ENCODE measurements at regions not wholly inside any gene's neighbourhood (a gene's known extent, or its start where the extent isn't known, plus 50 kb on each side); places are given as distances from the start of the nearest gene placed in this dataset.
"Not testable (repeated sequence)": the region's sequence is repeated elsewhere in the genome, so short reads cannot be mapped to it uniquely, and the experiment has no call there.

GRCh38 chr7:96794063-96794462 lies 84.4 kb upstream of the SEM1 start:
- Mint-ChIP-seq H3K9me3 (no peaks in the 10 kb centered on the region), H3K36me3 (no peaks in the 10 kb centered on the region), H3K27ac (no peak overlapping the region), H3K4me3 (no peak overlapping the region), H3K4me1 (ENCODE audit: low read depth) (no peaks in the 10 kb centered on the region), H3K27me3 (peaks cover 11% of the 10 kb centered on the region)
- DNase-seq = no peak
- POLR2A ChIA-PET = no interaction called here
- CTCF ChIA-PET = no interaction called here
- intact Hi-C loops (cut with micrococcal nuclease) = no loop called here

GRCh38 chr7:96800122-96800521 lies 90.5 kb upstream of the SEM1 start:
- H3K27ac Mint-ChIP-seq = no peak overlapping the region
- ChIA-PET POLR2A (no interaction called here), CTCF (no interaction called here)
- no peaks in the 10 kb centered on the region for H3K9me3 Mint-ChIP-seq
- no peak overlapping the region for H3K4me3 Mint-ChIP-seq
- no peak for DNase-seq
- intact Hi-C loops (cut with micrococcal nuclease) = no loop called here
- H3K36me3 Mint-ChIP-seq = no peaks in the 10 kb centered on the region
- H3K27me3 Mint-ChIP-seq = peaks cover 13% of the 10 kb centered on the region
- H3K4me1 Mint-ChIP-seq (ENCODE audit: low read depth) = no peaks in the 10 kb centered on the region

GRCh38 chr7:96800824-96801223 lies 91.2 kb upstream of the SEM1 start:
- intact Hi-C loops (cut with micrococcal nuclease) = no loop called here
- H3K36me3 Mint-ChIP-seq = no peaks in the 10 kb centered on the region
- no peak for DNase-seq
- H3K27ac Mint-ChIP-seq = no peak overlapping the region
- H3K4me1 Mint-ChIP-seq (ENCODE audit: low read depth) = no peaks in the 10 kb centered on the region
- POLR2A ChIA-PET = no interaction called here
- no peak overlapping the region for H3K4me3 Mint-ChIP-seq
- CTCF ChIA-PET = no interaction called here
- peaks cover 13% of the 10 kb centered on the region for H3K27me3 Mint-ChIP-seq
- no peaks in the 10 kb centered on the region for H3K9me3 Mint-ChIP-seq

- Mint-ChIP-seq H3K36me3 (no peaks in the 10 kb centered on the region), H3K4me1 (ENCODE audit: low read depth) (peaks cover 4% of the 10 kb centered on the region), H3K4me3 (no peak overlapping the region), H3K27ac (no peak overlapping the region), H3K27me3 (peaks cover 32% of the 10 kb centered on the region), H3K9me3 (peaks cover 5% of the 10 kb centered on the region)
- ChIA-PET POLR2A (no interaction called here), CTCF (no interaction called here)
- intact Hi-C loops (cut with micrococcal nuclease) = no loop called here
- no peak for DNase-seq
Observed at GRCh38 chr7:96819111-96819700, 109.6 kb upstream of the SEM1 start.

- POLR2A ChIA-PET; H3K27ac Mint-ChIP-seq; CTCF ChIA-PET; H3K4me1 Mint-ChIP-seq (ENCODE audit: low read depth); DNase-seq; intact Hi-C loops (cut with micrococcal nuclease); H3K9me3 Mint-ChIP-seq; H3K4me3 Mint-ChIP-seq; H3K36me3 Mint-ChIP-seq: not testable (repeated sequence)
- peaks cover 34% of the 10 kb centered on the region for H3K27me3 Mint-ChIP-seq
Observed at GRCh38 chr7:96821131-96821530, 111.5 kb upstream of the SEM1 start.

- H3K36me3 Mint-ChIP-seq = no peaks in the 10 kb centered on the region
- H3K4me3 Mint-ChIP-seq = no peak overlapping the region
- intact Hi-C loops (cut with micrococcal nuclease) = loop anchor here (1.0 kb wide), 1 partner anchor 14 kb away; no protein-coding TSS in a partner anchor
- POLR2A ChIA-PET = no interaction called here
- peaks cover 38% of the 10 kb centered on the region for H3K27me3 Mint-ChIP-seq
- H3K9me3 Mint-ChIP-seq = peaks cover 5% of the 10 kb centered on the region
- CTCF ChIA-PET = no interaction called here
- no peak overlapping the region for H3K27ac Mint-ChIP-seq
- peaks cover 4% of the 10 kb centered on the region for H3K4me1 Mint-ChIP-seq (ENCODE audit: low read depth)
- no peak for DNase-seq
Observed at GRCh38 chr7:96822824-96823223, 113.2 kb upstream of the SEM1 start.

- no peak for DNase-seq
- no peaks in the 10 kb centered on the region for H3K36me3 Mint-ChIP-seq
- H3K27ac Mint-ChIP-seq = no peak overlapping the region
- H3K4me1 Mint-ChIP-seq (ENCODE audit: low read depth) = peaks cover 4% of the 10 kb centered on the region
- POLR2A ChIA-PET = no interaction called here
- H3K9me3 Mint-ChIP-seq = peaks cover 5% of the 10 kb centered on the region
- no peak overlapping the region for H3K4me3 Mint-ChIP-seq
- H3K27me3 Mint-ChIP-seq = peaks cover 41% of the 10 kb centered on the region
- CTCF ChIA-PET = no interaction called here
- intact Hi-C loops (cut with micrococcal nuclease) = loop anchor here (1.0 kb wide), 1 partner anchor 14 kb away; no protein-coding TSS in a partner anchor
Observed at GRCh38 chr7:96823274-96823673, 113.6 kb upstream of the SEM1 start.

GRCh38 chr7:96824686-96825085 lies 115.0 kb upstream of the SEM1 start:
- DNase-seq = no peak
- Mint-ChIP-seq H3K9me3 (peaks cover 5% of the 10 kb centered on the region), H3K27me3 (peaks cover 46% of the 10 kb centered on the region), H3K27ac (no peak overlapping the region), H3K4me1 (ENCODE audit: low read depth) (peaks cover 4% of the 10 kb centered on the region), H3K4me3 (no peak overlapping the region), H3K36me3 (no peaks in the 10 kb centered on the region)
- intact Hi-C loops (cut with micrococcal nuclease) = no loop called here
- ChIA-PET POLR2A (no interaction called here), CTCF (interaction anchor here (1.5 kb wide), 1 partner anchor 13 kb away, joined by 5 read pairs; no protein-coding TSS in a partner anchor)

- POLR2A ChIA-PET = no interaction called here
- H3K27me3 Mint-ChIP-seq = peaks cover 45% of the 10 kb centered on the region
- no peak overlapping the region for H3K4me3 Mint-ChIP-seq
- no peaks in the 10 kb centered on the region for H3K36me3 Mint-ChIP-seq
- CTCF ChIA-PET = interaction anchor here (0.6 to 1.5 kb wide), 2 partner anchors 12 to 51 kb away, joined by 3 to 5 read pairs; no protein-coding TSS in a partner anchor
- peaks cover 4% of the 10 kb centered on the region for H3K4me1 Mint-ChIP-seq (ENCODE audit: low read depth)
- intact Hi-C loops (cut with micrococcal nuclease) = no loop called here
- peaks cover 5% of the 10 kb centered on the region for H3K9me3 Mint-ChIP-seq
- H3K27ac Mint-ChIP-seq = no peak overlapping the region
- DNase-seq = no peak
Observed at GRCh38 chr7:96825285-96825684, 115.6 kb upstream of the SEM1 start.

- CTCF ChIA-PET = interaction anchor here (0.6 kb wide), 1 partner anchor 50 kb away, joined by 3 read pairs; no protein-coding TSS in a partner anchor
- H3K27ac Mint-ChIP-seq = no peak overlapping the region
- H3K36me3 Mint-ChIP-seq = no peaks in the 10 kb centered on the region
- no peak overlapping the region for H3K4me3 Mint-ChIP-seq
- intact Hi-C loops (cut with micrococcal nuclease) = no loop called here
- H3K27me3 Mint-ChIP-seq = peaks cover 43% of the 10 kb centered on the region
- DNase-seq = no peak
- POLR2A ChIA-PET = no interaction called here
- peaks cover 3% of the 10 kb centered on the region for H3K9me3 Mint-ChIP-seq
- H3K4me1 Mint-ChIP-seq (ENCODE audit: low read depth) = peaks cover 4% of the 10 kb centered on the region
Observed at GRCh38 chr7:96826089-96826488, 116.4 kb upstream of the SEM1 start.

- no peak overlapping the region for H3K27ac Mint-ChIP-seq
- POLR2A ChIA-PET = no interaction called here
- H3K27me3 Mint-ChIP-seq = peaks cover 44% of the 10 kb centered on the region
- H3K9me3 Mint-ChIP-seq = no peaks in the 10 kb centered on the region
- intact Hi-C loops (cut with micrococcal nuclease) = no loop called here
- no peak overlapping the region for H3K4me3 Mint-ChIP-seq
- peaks cover 4% of the 10 kb centered on the region for H3K4me1 Mint-ChIP-seq (ENCODE audit: low read depth)
- no peak for DNase-seq
- H3K36me3 Mint-ChIP-seq = no peaks in the 10 kb centered on the region
- CTCF ChIA-PET = no interaction called here
Observed at GRCh38 chr7:96827701-96828100, 118.1 kb upstream of the SEM1 start.

- intact Hi-C loops (cut with micrococcal nuclease) = loop anchor here (1.0 kb wide), 1 partner anchor 8 kb away; no protein-coding TSS in a partner anchor
- H3K9me3 Mint-ChIP-seq, H3K4me3 Mint-ChIP-seq: not testable (repeated sequence)
Observed at GRCh38 chr7:96829121-96829520, 119.5 kb upstream of the SEM1 start.

GRCh38 chr7:96831446-96831845 lies 121.8 kb upstream of the SEM1 start:
- peaks cover 42% of the 10 kb centered on the region for H3K27me3 Mint-ChIP-seq

More at GRCh38 chr7:96829121-96829520, 119.5 kb upstream of the SEM1 start:
- H3K27ac Mint-ChIP-seq; H3K4me1 Mint-ChIP-seq (ENCODE audit: low read depth); DNase-seq; POLR2A ChIA-PET; CTCF ChIA-PET; H3K36me3 Mint-ChIP-seq: not testable (repeated sequence)
- H3K27me3 Mint-ChIP-seq = peaks cover 42% of the 10 kb centered on the region

More at GRCh38 chr7:96831446-96831845, 121.8 kb upstream of the SEM1 start:
- Mint-ChIP-seq H3K9me3 (no peaks in the 10 kb centered on the region), H3K36me3 (no peaks in the 10 kb centered on the region), H3K4me1 (ENCODE audit: low read depth) (peaks cover 2% of the 10 kb centered on the region), H3K4me3 (no peak overlapping the region), H3K27ac (no peak overlapping the region)
- ChIA-PET POLR2A (no interaction called here), CTCF (no interaction called here)
- intact Hi-C loops (cut with micrococcal nuclease) = no loop called here
- DNase-seq = no peak

All from activated CD4-positive, alpha-beta memory T cell treated with anti-CD3 and anti-CD28 coated beads for 36 hours (primary cell).